ENCODE measurements at regions not wholly inside any gene's neighbourhood (a gene's known extent, or its start where the extent isn't known, plus 50 kb on each side); places are given as distances from the start of the nearest gene placed in this dataset.

DNA sequence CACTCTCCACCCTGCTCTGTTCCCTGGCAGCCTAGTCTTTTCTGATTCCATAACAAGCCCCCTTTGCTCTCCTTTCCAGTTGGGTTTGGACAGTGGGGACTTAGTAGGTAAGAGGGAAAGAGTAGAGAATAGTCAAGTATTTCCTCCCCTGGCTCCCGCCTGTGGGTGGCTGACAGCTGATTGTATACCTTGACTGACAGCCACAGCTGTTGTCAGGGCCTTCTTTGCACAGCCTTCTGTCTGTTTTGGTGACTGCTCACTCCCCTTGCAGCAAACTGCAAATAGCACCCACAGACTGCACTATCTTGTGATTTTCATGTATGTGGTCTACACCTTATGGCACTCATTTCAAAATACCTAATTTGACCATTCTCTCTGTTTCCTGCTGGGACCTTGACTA lies 486.3 kb downstream of the ACTR3B start:
- DNase-seq: peak; percentile 28 to 63

DNA sequence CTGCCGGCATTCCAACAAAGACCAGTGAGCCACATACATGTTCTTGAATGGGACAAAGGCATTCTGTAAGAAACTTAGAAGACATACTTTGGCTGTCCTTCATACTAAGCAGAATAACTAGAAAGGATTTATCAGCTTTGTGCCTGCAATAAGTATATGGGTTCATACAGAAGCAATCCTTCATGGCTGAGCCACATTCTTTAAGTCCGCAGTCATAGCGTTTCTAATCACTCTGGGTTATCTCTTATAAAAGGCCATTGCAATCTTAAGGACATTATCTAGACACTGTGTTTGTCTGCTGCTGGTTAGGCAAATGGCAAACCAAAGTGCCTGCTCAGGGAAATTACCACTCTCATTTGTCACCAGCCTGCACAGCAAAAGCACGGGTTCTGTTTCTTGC lies 488.4 kb downstream of the ACTR3B start:
- DNase-seq: no peak

DNA sequence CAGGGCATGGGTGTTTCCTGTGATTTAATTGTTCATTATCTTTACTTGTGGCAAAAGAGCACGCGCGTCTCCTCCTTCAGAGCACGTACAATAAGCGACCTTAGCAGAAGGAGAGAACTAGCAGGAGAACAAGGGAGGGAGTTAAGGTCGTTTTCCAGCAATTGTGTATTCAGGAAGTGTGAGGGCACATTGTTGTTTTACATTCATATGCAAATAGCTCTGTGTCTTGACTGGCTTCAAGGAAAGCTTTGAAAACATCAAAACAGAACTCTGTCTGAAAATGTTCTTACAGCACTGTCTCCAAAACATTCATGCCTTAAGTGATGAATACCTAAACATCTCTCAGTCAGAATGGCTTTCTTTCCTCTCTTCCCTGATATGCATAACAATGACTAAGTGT lies 499.1 kb downstream of the ACTR3B start:
- no peak for DNase-seq

DNA sequence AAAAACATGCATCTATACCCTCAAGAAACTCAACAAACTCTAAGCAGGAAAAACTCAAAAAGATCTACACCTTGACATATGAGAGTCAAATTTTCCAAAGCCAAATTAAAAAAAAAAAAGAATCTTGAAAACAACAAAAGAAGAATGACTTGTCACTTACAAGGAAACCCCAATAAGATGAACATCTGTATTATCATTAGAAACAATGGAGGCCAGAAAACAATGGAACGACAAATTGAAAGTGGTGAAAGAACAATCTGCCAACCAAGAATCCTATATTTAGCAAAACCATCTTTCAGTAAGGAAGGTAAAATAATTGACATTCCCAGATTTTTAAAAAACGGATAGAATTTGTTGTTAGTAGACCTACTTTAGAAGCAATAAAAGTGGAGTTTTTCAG lies 516.8 kb downstream of the ACTR3B start:
- no peak for DNase-seq

GRCh38 chr7:153286763-153287162 lies 527.2 kb downstream of the ACTR3B start:
- no peak for DNase-seq

- DNase-seq: no peak
Measured at GRCh38 chr7:153290066-153290465, 530.5 kb downstream of the ACTR3B start.

- DNase-seq: no peak
Measured at GRCh38 chr7:153297141-153297540, 537.6 kb downstream of the ACTR3B start.

- DNase-seq: no peak
Measured at GRCh38 chr7:153301936-153302335, 542.4 kb downstream of the ACTR3B start.

- no peak for DNase-seq
Measured at GRCh38 chr7:153320005-153320404, 560.5 kb downstream of the ACTR3B start.

DNA sequence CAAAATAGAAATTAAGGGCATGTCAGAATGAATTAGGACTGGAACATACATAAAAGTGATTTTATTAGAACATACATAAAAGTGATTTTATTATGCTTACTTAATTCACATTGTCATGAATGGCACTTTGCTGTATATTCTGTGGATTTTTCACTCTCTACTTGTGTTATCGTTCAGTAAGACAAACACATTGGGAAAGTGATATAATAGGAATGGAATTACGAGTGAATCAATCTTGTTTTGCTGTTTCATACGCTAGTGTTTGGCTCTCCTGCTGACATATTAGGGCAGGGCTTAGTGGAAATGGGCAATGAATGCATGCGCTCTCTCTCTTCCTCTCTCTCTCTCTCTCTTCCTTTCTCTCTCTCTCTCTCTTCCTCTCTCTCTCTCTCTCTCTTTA lies 561.1 kb downstream of the ACTR3B start:
- no peak for DNase-seq

- DNase-seq: no peak
Measured at GRCh38 chr7:153322991-153323390, 563.4 kb downstream of the ACTR3B start.

- no peak for DNase-seq
Measured at GRCh38 chr7:153324094-153324493, 564.5 kb downstream of the ACTR3B start.

DNA sequence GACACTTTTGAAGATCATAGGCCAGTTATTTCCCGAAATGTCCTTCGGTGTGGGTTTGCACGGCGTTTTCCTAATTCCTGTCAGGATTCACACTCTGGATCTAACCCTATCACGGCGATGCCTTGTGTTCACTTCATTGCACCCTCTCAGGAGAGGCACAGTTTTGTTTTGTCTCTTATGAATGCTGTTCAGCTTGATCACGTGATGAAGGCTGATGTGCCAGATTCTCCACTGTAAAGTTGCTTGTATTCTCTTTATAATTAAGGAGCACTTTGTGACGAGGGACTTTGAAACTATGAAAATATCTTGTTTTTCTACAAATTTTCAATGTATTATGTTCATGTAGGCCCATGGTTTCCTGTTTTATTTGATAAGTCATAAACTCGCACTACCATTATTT lies 568.1 kb downstream of the ACTR3B start:
- DNase-seq: no peak

DNA sequence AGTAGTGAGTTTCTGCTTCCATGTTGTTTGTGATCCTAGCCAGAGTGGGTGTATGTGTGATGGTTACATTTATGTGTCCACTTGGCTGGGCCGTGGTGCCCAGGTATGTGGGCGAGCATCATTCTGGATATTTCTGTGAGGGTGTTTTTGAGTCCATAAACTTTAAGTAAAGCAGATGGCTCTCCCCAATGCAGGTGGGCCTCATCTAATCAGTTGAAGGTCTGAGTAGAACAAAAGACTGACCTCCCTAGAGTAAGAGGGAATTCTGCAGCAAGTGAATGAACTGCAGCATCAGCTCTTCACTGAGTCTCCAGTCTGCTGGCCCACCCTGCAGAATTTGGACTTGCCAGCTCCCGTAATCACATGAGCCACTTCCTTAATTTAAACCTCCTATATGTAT lies 571.9 kb downstream of the ACTR3B start:
- DNase-seq: no peak

GRCh38 chr7:153354071-153354470 lies 594.5 kb downstream of the ACTR3B start:
- DNase-seq: no peak

DNA sequence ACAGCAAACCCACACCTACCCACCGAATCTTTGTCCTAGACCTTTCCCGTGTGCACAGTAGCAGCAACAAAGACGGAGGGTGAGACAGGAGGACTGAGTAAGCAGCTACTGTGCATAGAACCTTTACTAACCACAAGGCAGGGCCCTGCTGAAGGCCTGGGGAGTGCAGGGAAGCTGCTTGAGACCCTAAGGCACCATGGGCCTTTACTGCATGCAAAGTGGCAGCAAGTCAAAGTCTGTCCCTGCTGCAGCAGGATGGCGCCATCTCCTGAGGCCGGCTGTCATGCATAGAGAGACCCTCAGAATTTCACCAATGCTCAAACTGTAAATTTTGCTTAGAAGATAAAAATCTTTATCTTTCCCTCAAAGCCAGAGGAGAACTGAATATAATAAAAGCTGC lies 610.5 kb downstream of the ACTR3B start:
- peak in 1 of 2 experiments; percentile 6 for DNase-seq

- no peak for DNase-seq
Measured at GRCh38 chr7:153380636-153381035, 621.1 kb downstream of the ACTR3B start.

DNA sequence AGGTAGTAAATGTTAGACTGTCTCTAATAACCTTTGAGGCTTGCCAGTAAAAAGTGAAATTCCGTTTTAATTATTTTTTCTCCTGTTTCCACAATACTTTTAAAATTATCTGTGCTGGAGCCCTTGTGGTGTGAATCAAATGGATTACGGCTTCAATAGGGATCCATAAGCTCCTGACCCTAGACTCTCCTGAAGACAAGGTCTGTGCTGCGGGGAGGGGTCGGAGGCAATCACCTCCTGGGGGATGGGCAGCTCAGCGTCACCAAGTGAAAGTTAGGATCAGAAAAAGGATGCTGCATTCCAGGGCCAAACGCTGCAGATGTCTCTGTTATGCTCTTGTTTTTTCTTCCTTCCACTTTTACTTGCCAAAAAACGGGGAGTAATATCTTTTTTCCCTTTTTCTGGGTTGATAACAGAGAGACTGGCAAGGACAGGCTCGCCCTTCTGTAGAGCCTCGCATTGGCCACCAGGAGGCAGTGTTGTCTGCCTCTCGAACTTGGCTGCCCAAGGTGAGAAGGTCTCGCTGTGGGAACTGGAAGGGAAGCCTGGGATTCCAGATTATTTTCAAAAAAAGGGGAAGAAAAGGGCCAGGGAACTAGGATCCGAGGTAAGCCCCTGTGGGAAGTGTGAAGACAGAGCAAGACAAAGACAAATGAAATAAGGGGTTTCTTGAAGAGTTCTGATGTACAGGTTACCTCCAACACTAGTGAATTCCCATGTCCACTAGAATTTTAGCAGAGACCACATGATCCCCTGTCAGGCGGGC lies 621.9 kb downstream of the ACTR3B start:
- peak in 1 of 2 experiments; percentile 35 for DNase-seq

DNA sequence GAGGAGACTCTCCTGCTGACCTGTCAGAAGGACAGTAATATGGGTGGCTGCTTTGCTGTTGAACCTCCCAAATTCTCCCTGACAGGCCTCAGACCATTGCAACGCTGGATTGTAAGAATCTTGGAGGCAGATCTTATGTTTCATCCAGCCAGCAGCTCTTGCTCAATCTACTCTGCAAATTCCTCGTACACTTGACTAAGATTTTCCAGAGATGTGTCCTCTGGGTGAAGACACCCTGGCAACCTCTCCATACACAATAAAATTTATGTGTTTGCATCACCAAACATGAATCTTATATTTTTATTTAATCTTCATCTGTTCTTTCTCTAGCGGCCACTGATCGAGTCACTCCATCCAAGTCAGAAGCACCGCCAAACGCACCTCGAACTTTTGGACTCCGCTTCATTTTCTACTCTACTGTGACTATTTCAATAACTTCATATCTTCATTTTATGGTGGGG lies 623.1 kb downstream of the ACTR3B start:
- DNase-seq: no peak

GRCh38 chr7:153383781-153384180 lies 624.2 kb downstream of the ACTR3B start:
- no peak for DNase-seq

- no peak for DNase-seq
Measured at GRCh38 chr7:153385502-153385901, 626.0 kb downstream of the ACTR3B start.

GRCh38 chr7:153386556-153386955 lies 627.0 kb downstream of the ACTR3B start:
- DNase-seq: no peak

DNA sequence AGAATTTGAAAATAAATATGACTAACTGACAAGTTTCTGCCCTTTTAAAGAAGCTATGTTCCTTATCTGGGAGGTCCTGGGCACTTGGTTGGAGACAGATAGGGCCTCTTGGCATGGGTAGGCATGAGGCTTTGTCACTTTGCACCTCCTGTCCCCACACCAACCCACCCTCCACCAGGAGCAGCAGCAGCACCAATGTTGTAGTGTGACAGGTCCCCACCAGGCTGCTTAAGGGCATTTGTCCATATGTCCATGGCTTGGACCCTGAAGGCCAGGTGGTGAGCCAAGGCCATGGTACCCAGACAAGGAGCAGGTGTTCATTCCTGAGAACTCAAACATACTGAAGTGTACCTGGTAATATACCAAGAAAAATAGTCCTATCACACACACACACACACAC lies 629.1 kb downstream of the ACTR3B start:
- DNase-seq: no peak

DNA sequence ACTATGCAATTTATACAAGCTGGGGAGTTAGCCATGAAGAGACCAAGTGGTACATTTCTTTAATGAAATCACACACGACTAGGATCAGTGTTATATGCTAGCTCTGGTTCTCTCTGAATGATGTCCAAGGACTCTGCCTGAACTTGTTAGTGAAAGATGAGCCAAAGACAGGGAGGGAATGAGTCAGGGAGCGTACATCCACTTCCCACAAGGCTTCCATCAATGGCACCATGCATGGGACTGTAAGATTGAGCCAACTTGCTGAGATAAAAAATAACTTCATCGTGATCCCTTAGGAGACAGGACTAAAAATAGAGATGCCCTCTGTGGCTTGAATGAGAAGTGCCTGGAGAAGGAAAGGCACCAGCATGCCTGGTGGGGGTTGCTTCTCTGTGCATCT lies 629.7 kb downstream of the ACTR3B start:
- no peak for DNase-seq

DNA sequence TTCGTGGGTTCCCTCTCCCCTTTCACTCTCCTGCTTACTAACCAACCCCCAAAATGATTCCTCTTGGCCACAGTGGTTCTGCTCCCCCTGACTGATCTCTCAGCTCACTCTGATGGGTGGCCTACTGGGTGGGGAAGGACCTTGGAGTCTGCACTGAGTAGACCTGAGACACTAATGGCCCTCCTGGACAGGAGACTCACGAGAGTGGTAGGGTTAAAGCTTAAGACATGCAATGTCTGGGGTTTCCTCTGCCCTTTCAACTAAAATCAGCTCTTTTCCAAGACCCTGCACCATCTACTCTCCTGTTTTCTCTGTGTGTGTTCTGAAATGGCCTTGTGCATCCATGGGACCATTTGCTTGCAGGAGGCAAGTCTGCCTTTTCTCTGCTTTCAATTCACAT lies 631.4 kb downstream of the ACTR3B start:
- no peak for DNase-seq

Measured in NCI-H524 (cell line).